ENCODE measurements at regions not wholly inside any gene's neighbourhood (a gene's known extent, or its start where the extent isn't known, plus 50 kb on each side); places are given as distances from the start of the nearest gene placed in this dataset.
"Not testable (repeated sequence)": the region's sequence is repeated elsewhere in the genome, so short reads cannot be mapped to it uniquely, and the experiment has no call there.

- no peak for DNase-seq
These were observed 149.2 kb downstream of the MIAT start for GRCh38 chr22:26806445-26807175.

DNA sequence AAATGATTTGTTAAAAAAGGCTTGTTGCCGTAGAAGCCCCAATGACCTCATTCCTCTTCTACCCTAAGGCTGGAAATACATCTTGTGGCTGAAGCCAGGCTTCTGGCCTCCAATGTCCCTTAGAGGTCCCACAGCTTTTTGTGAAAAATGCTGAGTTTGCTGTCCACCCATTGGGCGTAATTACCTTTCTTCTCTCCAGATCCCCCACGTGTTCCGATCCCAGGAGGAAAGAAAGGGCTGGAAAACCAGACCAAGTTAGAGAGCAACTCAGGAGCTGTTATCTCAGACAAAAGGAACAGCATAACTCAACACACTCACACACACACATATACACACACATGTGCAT is 154.2 kb downstream of the MIAT start:
- no peak for DNase-seq

DNA sequence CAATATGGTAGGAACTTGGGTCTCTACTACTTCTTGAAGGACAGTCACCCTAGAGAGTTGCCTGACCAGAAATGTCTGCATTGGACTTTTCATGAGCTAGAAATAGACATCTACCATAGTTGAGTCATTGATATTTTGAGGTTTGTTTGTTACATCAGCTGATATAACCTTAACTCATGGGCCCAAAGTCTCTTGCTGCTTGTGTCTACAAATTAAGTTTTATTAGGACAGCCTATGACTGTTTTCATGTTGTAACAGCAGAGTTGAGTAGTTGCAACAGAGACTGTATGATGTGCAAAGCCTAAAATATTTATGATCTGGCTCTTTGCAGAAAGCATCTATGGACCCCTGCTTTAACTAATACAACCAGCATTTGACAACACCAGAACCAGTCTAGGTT is 155.3 kb downstream of the MIAT start:
- DNase-seq, result no peak

DNA sequence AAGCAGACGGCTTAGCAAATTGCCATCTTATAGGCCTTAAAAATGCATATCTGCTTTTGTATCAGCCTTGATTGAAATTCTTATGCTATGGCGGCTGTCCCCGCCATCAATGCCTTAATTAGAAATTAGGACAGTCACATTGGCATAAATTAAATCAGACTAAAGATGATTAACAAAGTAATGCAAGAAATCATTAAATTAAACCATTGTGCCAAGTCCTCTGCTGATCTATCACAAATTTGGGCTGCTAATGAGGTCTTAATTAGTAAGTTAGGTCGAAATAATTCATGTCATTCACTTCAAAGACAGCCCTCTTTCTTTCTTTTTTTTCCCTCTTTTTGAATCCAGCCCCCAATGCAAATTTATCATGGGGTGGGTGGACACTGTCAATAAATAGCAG is 159.3 kb downstream of the MIAT start:
- no peak for DNase-seq

- no peak for DNase-seq
These were observed 160.5 kb downstream of the MIAT start for GRCh38 chr22:26817926-26818325.

GRCh38 chr22:26821854-26822253 is 164.5 kb downstream of the MIAT start:
- DNase-seq, result no peak

- DNase-seq, result no peak
These were observed 164.9 kb downstream of the MIAT start for GRCh38 chr22:26822313-26822712.

GRCh38 chr22:26823966-26824365 is 166.6 kb downstream of the MIAT start:
- DNase-seq, result no peak

DNA sequence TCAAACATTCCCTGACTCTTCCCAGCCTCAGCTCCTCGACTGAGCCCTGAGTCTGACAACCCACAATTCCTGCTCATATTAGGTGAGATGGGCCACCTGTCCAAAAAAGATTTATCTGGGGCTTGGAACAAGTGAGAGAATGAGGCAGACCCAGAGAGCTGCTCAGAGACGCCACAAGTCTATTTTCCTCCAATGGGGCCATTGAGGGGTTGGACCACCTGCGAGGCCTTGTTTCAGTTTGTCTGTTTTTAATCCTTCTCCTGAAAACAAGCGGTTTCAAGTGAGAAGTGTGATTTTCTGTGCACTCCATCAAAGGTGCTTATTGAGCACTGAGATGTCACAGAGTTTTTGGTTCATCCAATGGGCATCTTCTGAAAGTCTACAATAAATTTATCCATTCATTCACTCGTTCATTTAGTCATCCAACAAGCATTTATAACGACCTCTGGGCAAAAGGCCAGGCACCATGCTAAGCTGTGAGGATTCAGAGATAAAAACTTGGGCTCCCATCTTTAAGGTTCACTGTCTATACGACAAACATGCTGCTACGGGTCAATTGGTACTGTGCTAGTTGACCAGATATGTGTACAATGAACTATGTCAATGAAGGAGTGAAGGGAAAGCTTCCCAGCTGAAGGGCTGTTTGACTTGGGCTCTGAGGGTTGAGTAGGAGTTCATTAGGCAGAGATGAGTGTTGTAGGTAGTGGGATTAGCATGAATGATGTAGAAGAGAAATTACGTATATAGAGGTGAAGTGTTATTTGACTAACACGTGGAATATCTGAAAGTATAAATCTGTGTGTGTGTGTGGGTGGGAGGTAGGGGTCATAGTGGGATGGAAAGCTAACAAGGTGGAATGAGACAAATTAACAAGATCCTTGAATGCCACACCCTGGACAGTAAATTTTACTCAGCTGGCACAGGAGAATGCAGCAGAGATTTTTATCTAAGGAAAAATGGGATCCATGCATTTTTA is 168.9 kb downstream of the MIAT start:
- DNase-seq, result no peak

- no peak for DNase-seq
These were observed 170.2 kb downstream of the MIAT start for GRCh38 chr22:26827611-26828010.

GRCh38 chr22:26828311-26828710 is 170.9 kb downstream of the MIAT start:
- DNase-seq, result no peak

DNA sequence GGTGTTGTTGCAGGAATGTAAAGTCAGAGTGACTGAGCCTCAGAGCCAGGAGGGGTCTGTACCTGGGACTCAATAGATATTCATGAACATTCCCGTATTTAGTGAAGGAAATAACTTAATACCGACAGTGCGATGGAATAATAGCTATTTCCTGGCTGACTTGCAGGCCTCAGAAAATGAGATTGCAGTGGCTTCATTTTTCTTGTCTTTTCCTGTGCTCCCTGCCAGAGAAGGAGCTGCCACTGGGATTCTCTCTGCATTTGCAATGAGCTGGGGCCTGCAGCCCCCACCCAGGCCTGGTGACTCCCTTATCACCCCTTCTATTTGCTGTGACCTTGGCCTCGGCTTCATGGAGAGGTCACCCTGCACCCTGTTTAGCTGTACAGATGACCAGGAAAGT is 173.4 kb downstream of the MIAT start:
- DNase-seq, result no peak

GRCh38 chr22:26835023-26835422 is 177.6 kb downstream of the MIAT start:
- no peak for DNase-seq

- DNase-seq, result peak; percentile 49
These were observed 178.6 kb downstream of the MIAT start for GRCh38 chr22:26835929-26836528.

DNA sequence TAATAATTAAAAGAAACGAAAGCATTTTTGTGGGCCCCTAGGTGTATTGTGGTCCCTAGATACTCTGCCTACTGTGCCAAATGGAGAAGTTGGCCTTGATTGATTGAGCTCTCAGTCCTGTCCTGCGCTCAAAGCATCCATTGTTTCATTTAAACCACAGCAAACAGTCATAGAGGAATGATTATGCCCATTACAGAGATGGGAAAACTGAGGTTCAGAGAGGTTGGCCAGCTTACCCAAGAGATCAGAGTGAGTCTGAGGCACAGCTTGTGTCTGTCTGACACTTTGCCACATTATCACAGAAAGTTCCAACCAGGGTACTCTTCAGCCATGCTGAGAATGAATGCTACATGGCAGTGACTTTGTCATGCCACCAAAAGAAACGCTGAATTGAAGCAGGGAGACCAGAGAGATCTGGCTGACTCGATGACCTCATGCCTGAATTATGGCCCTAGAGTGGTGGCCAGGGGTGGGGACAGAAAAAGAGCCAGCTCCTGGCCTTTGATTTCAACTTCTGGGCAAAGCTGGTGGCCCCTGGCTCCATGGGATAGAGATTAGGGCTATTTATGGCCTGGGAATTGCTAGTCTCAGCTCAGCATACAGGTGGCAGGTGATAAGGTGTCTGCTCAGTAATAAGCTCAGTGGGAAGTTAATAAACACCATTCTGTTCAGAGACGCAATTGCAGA is 180.5 kb downstream of the MIAT start:
- no peak for DNase-seq

- DNase-seq, result no peak
These were observed 181.1 kb downstream of the MIAT start for GRCh38 chr22:26838471-26838825.

DNA sequence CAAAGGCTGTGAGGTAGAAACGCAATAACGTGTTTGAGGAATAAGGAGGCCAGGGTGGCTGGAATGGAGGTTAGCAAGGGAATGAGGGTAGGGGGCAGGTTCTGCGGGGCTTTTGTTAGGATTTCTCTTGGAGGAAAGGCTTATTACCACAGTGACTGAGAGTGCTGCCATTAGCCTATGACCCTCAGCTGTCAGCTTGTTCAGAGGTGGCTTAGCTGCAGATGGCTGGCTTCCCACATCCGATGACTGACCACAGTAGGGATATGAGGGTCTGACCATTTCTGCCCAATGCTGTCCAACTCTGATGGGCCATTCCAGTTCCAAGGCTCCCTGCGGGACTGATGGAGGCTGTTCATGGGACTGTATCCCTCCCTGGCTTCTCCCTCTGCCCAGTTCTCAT is 181.8 kb downstream of the MIAT start:
- no peak for DNase-seq

- not testable (repeated sequence) for DNase-seq
These were observed 183.4 kb downstream of the MIAT start for GRCh38 chr22:26840770-26841169.

DNA sequence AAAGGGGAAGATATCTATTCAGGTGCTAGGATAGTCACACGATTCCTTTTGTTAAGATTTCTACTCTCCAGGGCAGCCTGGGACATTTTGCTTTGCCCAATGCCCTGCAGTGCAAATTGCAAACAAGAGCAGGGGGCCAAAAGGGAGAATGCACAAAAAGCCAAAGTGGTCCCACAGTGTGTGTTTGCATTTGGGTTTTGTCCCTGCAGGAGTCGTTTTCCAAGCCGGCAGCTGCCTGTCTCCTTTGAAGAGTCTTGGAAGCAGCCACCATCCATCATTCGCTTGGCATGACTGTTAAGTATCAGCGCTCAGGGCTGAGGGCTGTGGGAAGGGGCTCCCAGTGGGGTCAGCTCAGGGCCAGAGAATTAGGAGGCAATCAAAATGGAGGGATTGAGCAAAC is 184.7 kb downstream of the MIAT start:
- DNase-seq, result no peak

DNA sequence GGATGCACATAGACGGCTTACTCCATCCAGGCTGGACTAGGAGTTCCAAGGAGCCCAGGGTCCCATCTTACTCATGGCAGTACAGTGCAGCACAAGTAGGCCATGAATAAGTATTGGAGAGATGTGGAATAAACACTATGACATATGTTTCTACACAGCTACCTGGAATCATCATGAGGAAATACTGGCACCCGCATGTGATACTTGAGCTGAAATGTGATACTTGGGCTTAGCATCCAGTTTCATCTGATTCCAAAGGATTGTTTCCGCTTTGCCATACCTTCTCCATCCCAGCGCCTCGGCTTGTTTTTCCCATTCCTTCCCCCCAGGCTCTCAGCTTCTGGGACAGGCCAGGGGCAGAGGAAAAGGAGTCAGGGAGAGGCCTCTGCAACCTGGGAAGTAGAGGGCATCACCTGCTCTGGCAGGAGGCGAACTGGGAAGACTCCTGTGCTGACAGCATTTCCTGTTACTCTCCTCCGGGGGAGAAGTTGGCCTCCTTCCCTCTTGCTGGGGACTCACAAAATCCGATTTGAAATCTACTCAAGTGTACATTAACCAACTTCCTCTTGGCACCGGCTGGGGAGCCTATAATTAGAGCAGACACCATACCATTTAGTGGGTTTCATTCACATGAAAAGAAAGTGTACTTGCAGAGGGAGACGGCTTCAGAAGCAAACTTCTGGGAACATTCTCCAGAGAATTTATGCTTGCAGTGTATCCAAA is 187.8 kb downstream of the MIAT start:
- DNase-seq, result no peak

DNA sequence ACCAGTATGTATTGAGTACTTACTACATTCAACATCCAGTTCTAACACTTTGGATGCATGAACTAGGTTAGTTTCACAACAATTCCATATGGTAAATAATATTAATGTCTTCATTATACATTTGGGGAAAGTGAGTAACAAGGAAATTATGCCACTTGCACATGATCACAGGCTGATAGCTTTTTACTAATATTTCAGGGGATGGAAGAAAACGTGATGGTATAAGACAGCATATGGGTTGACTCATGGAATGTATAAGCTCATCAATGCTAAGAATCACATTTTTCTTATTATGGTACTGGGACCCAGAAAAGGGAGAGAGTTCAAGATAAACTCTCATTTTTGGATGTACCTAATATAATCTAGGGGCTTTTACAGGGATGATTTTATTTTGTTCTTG is 188.7 kb downstream of the MIAT start:
- DNase-seq, result no peak

DNA sequence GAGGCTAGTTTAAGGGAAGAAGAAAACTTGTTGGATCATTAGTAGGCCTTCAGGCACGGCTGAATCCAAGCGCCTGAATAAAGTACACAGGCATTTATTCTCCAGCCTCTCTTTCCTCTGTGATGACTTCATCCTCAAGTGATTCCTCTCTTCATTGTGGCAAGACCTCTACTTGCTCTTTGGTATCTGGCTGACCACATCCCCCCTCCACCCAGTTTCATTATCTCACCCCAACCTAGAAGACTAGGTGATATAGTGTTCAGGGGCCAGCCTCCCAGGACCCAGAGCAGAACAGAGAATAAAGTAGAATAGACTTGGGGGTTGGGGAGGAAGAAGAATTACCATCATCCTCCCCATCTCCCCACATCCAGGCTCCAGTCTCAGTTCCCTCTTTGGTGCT is 189.3 kb downstream of the MIAT start:
- DNase-seq, result no peak

GRCh38 chr22:26847046-26847445 is 189.7 kb downstream of the MIAT start:
- DNase-seq, result no peak

All from stimulated activated CD4-positive, alpha-beta T cell treated with anti-CD3 and anti-CD28 coated beads, Interleukin-1b, Interleukin-23, amount 100 ng/mL, for 48 hours (primary cell).